ENCODE measurements at regions not wholly inside any gene's neighbourhood (a gene's known extent, or its start where the extent isn't known, plus 50 kb on each side); places are given as distances from the start of the nearest gene placed in this dataset.

- FAIRE-seq = no peak
- no peak for DNase-seq (ENCODE audit: low read depth in 1 of 2, low spot score in 2 of 2)
- H3K23me2 ChIP-seq (ENCODE audit: low read depth, low read length) = no peaks in the 10 kb centered on the region
- no peak for TF ChIP-seq FOSL1 (IDR thresholded peaks at IDR 0.05; ENCODE audit: insufficient read depth, low read depth, low read length)
- no peak for TF ChIP-seq HDAC2 (IDR thresholded peaks at IDR 0.05; ENCODE audit: borderline replicate concordance in 1 of 2, low read depth in 2 of 2, low read length in 2 of 2)
- TF ChIP-seq, protein P1, sequence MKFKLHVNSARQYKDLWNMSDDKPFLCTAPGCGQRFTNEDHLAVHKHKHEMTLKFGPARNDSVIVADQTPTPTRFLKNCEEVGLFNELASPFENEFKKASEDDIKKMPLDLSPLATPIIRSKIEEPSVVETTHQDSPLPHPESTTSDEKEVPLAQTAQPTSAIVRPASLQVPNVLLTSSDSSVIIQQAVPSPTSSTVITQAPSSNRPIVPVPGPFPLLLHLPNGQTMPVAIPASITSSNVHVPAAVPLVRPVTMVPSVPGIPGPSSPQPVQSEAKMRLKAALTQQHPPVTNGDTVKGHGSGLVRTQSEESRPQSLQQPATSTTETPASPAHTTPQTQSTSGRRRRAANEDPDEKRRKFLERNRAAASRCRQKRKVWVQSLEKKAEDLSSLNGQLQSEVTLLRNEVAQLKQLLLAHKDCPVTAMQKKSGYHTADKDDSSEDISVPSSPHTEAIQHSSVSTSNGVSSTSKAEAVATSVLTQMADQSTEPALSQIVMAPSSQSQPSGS (IDR thresholded peaks at IDR 0.05; ENCODE audit: low read length) = no peak
- TF ChIP-seq KDM5A (IDR thresholded peaks at IDR 0.05; ENCODE audit: low read length) = no peak
- TF ChIP-seq JUN (IDR thresholded peaks at IDR 0.05; ENCODE audit: low read depth, low read length) = no peak
- no peak for TF ChIP-seq HDAC6 (IDR thresholded peaks at IDR 0.05; ENCODE audit: low read depth, low read length)
- no peak for TF ChIP-seq CTBP2 (IDR thresholded peaks at IDR 0.05; ENCODE audit: borderline replicate concordance, insufficient read depth, insufficient read length, low read length)
- TF ChIP-seq RNF2 (IDR thresholded peaks at IDR 0.05; ENCODE audit: borderline replicate concordance, low read depth, low read length, missing control alignments, poor library complexity, severe bottlenecking) = no peak
- no peak for TF ChIP-seq EGR1 (IDR thresholded peaks at IDR 0.05; ENCODE audit: borderline replicate concordance, low read depth, low read length)
- no peak for TF ChIP-seq KDM1A (IDR thresholded peaks at IDR 0.05; ENCODE audit: borderline replicate concordance, low read length)
- no peak for TF ChIP-seq CEBPB (IDR thresholded peaks at IDR 0.05; ENCODE audit: low read depth, low read length)
- TF ChIP-seq SUZ12 (IDR thresholded peaks at IDR 0.05; ENCODE audit: low read length) = no peak
- no peak for TF ChIP-seq SP2 (IDR thresholded peaks at IDR 0.05; ENCODE audit: low read length)
Measured at GRCh38 chr3:95254758-95255157, 1191.9 kb downstream of the NSUN3 start.

More at GRCh38 chr3:95254758-95255157, 1191.9 kb downstream of the NSUN3 start:
- H2BK20ac ChIP-seq (ENCODE audit: low read length) = no peak overlapping the region
- H3K9me3 ChIP-seq (ENCODE audit: insufficient read depth in 2 of 2, low read depth in 1 of 2, low read length in 1 of 2) = peaks cover 0 to 2% of the 10 kb centered on the region in 2 experiments; a peak in 1 of 4 replicates
- no peak overlapping the region for H4K5ac ChIP-seq (ENCODE audit: insufficient read length, low read depth, low read length)
- H2BK120ac ChIP-seq (replicated peaks; ENCODE audit: low read depth, low read length) = no peak overlapping the region
- WGBS, 2 experiments (ENCODE audit: extremely low coverage in 1 of 2, insufficient coverage in 1 of 2, insufficient read length in 1 of 2, insufficient replicate concordance in 2 of 2, low coverage in 1 of 2, low lambda C conversion rate in 2 of 2, missing lambda C conversion rate in 1 of 2) = 88% methylated on average over 6 of the region's 6 CpGs; no CpG with 5 or more reads in 1 of the 2 experiments
- no peaks in the 10 kb centered on the region for H3K36me3 ChIP-seq (ENCODE audit: control insufficient read depth in 2 of 4, insufficient read depth in 4 of 4, low read length in 3 of 4)
- H3K23ac ChIP-seq (ENCODE audit: insufficient read length) = no peak overlapping the region
- no peak overlapping the region for H2BK12ac ChIP-seq (ENCODE audit: low read depth, low read length)
- CTCF ChIA-PET (ENCODE audit: partially characterized antibody) = no interaction called here
- no peak overlapping the region for H3K4me2 ChIP-seq (ENCODE audit: insufficient read depth in 1 of 2, low read depth in 2 of 2, low read length in 2 of 2)
- no peak overlapping the region for H2BK5ac ChIP-seq (ENCODE audit: low read depth, low read length)
- H3K79me1 ChIP-seq (ENCODE audit: low read depth, low read length) = no peaks in the 10 kb centered on the region
- no peak overlapping the region for H3K9ac ChIP-seq (replicated peaks in 1 of 4; ENCODE audit: extremely low read depth in 1 of 4, low read depth in 3 of 4, low read length in 3 of 4)
- H3K18ac ChIP-seq (ENCODE audit: extremely low read depth, low read length) = no peak overlapping the region
- H4K91ac ChIP-seq (replicated peaks; ENCODE audit: insufficient read length, low read length) = no peak overlapping the region
- no peak overlapping the region for H4K8ac ChIP-seq (ENCODE audit: extremely low read depth, insufficient read depth, low read length)
- no peak overlapping the region for H3K56ac ChIP-seq (replicated peaks; ENCODE audit: insufficient read length, low read depth, low read length)
- H3K79me2 ChIP-seq (ENCODE audit: control insufficient read depth in 1 of 2, insufficient read depth in 2 of 2, low read length in 2 of 2) = no peaks in the 10 kb centered on the region
- no peaks in the 10 kb centered on the region for H3K4me1 ChIP-seq (replicated peaks in 1 of 4; ENCODE audit: control insufficient read depth in 3 of 4, insufficient read depth in 4 of 4, low read length in 3 of 4)
- no peak overlapping the region for H3K27ac ChIP-seq (ENCODE audit: low read depth, low read length)
- no peak overlapping the region for H3K4ac ChIP-seq (replicated peaks; ENCODE audit: insufficient read length, low read depth, low read length)
- peak overlapping the region; percentile 89; the same call in 1 of the 2 replicates for H2AFZ ChIP-seq (ENCODE audit: low read length)
- H4K20me1 ChIP-seq (replicated peaks in 1 of 2; ENCODE audit: control insufficient read depth in 1 of 2, insufficient read depth in 2 of 2, low read length in 2 of 2) = no peaks in the 10 kb centered on the region
- no peak overlapping the region for H2AK5ac ChIP-seq (ENCODE audit: low read depth, low read length)
- no peak overlapping the region for H2BK15ac ChIP-seq (ENCODE audit: low read length)
- no peaks in the 10 kb centered on the region for H3K27me3 ChIP-seq (replicated peaks in 1 of 4; ENCODE audit: control insufficient read depth in 3 of 4, extremely low read depth in 1 of 4, insufficient read depth in 3 of 4, low read length in 3 of 4)
- no peak overlapping the region for H3K4me3 ChIP-seq (ENCODE audit: extremely low read depth in 1 of 4, insufficient read depth in 2 of 4, low read depth in 3 of 4, low read length in 4 of 4)
- no peak overlapping the region for H3K14ac ChIP-seq (ENCODE audit: insufficient read length)
- POLR2A ChIA-PET (ENCODE audit: partially characterized antibody) = no interaction called here

All from H1 (cell line).